Mammary epithelial cell (primary cell): ENCODE measurements at regions not wholly inside any gene's neighbourhood (a gene's known extent, or its start where the extent isn't known, plus 50 kb on each side); places are given as distances from the start of the nearest gene placed in this dataset.

Source experiments
- CTCF ChIP-seq, 2 donors: IDR thresholded peaks in 1 of 2; conservative IDR thresholded peaks in 1 of 2; 2 replicates each; pipeline ENCODE4 v1.5.1; 2011 to 2012; ENCODE audit warnings: inconsistent platforms in 2 of 2, low read length in 2 of 2, mild to moderate bottlenecking in 2 of 2, control low read depth in 1 of 2, low read depth in 1 of 2; ENCODE audit not compliant: insufficient read depth in 1 of 2; ENCODE audit errors: extremely low read depth in 1 of 2
- EZH2 ChIP-seq: IDR thresholded peaks from 2 replicates; pipeline ENCODE4 v1.6.1; 2012; ENCODE audit warnings: low read length, inconsistent platforms, borderline replicate concordance

GRCh38 chr13:37295071-37295470, 189.6 kb upstream of the CSNK1A1L start:
- no peak for TF ChIP-seq CTCF (conservative IDR thresholded peaks at IDR 0.05 in 1 of 2, IDR thresholded peaks at IDR 0.05 in 1 of 2; ENCODE audit: extremely low read depth in 1 of 2, insufficient read depth in 1 of 2, low read depth in 1 of 2, low read length in 2 of 2)
- no peak for TF ChIP-seq EZH2
